ENCODE measurements at regions not wholly inside any gene's neighbourhood (a gene's known extent, or its start where the extent isn't known, plus 50 kb on each side); places are given as distances from the start of the nearest gene placed in this dataset.

DNA sequence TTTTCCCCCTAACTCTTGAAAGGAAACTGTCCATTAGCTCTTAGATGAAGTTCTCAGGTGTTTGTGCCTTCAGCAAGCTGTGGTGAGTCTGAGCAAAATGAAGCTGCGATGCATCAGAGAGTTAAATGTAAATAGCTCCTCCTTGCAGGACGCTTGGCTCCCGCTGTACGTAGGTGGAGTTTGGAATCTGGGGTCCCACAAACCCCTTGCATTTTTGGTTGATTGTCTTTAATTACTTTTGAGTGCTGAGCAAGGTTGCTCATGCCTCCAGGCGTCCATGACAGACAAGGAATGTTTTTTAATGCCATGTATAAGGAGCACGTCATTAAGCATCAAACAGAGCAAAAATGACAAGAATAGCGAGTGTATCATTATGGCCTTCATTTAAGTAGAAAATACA is 300.5 kb downstream of the TFAP2C start:
- TF ChIP-seq, protein P1, sequence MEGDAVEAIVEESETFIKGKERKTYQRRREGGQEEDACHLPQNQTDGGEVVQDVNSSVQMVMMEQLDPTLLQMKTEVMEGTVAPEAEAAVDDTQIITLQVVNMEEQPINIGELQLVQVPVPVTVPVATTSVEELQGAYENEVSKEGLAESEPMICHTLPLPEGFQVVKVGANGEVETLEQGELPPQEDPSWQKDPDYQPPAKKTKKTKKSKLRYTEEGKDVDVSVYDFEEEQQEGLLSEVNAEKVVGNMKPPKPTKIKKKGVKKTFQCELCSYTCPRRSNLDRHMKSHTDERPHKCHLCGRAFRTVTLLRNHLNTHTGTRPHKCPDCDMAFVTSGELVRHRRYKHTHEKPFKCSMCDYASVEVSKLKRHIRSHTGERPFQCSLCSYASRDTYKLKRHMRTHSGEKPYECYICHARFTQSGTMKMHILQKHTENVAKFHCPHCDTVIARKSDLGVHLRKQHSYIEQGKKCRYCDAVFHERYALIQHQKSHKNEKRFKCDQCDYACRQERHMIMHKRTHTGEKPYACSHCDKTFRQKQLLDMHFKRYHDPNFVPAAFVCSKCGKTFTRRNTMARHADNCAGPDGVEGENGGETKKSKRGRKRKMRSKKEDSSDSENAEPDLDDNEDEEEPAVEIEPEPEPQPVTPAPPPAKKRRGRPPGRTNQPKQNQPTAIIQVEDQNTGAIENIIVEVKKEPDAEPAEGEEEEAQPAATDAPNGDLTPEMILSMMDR (IDR thresholded peaks at IDR 0.05), result no peak
- TF ChIP-seq POLR2AphosphoS5 (IDR thresholded peaks at IDR 0.05; ENCODE audit: low read depth, low read length), result no peak
- TF ChIP-seq TCF7L2 (IDR thresholded peaks at IDR 0.05; ENCODE audit: low read depth, low read length), result no peak
